CD4-positive, alpha-beta T cell (primary cell): ENCODE measurements at regions not wholly inside any gene's neighbourhood (a gene's known extent, or its start where the extent isn't known, plus 50 kb on each side); places are given as distances from the start of the nearest gene placed in this dataset.
"Not testable (repeated sequence)": the region's sequence is repeated elsewhere in the genome, so short reads cannot be mapped to it uniquely, and the experiment has no call there.

Experiments
- ATAC-seq: fragments of 200-7000 bp; cut with Tn5 transposase; one replicate; pipeline ENCODE4 v1.10.0; 2022; ENCODE audit warnings: mild to moderate bottlenecking; ENCODE audit not compliant: poor library complexity
- CTCF ChIA-PET: fragments of 350-600 bp; sonication (Branson Sonifier 250); formaldehyde crosslinking; loops from one replicate; lab custom pipeline; 2021; ENCODE audit warnings: antibody characterized with exemption, inconsistent platforms; lab: Charles Lee
- POLR2A ChIA-PET: fragments of 350-600 bp; sonication (Branson Sonifier 250); formaldehyde crosslinking; loops from one replicate; lab custom pipeline; 2021; ENCODE audit warnings: antibody characterized with exemption, inconsistent platforms; lab: Charles Lee
- DNase-seq, 14 experiments: peaks; one replicate each; pipeline ENCODE4 v3.0.0-alpha.2; 2013 to 2020; ENCODE audit warnings: mixed read lengths in 2 of 14
- H3K27ac ChIP-seq, 2 donors: one replicate each; pipeline versions ENCODE4 v1.5.1 to v1.7.0; 2013; ENCODE audit warnings: low read length in 2 of 2, low read depth in 1 of 2, mild to moderate bottlenecking in 1 of 2
- H3K27me3 ChIP-seq, 2 experiments: 1 replicate in 1 of 2; 2 replicates in 1 of 2; pipeline versions ENCODE4 v1.6.1 to v1.7.0; 2013; ENCODE audit warnings: low read length in 2 of 2, control low read depth in 1 of 2, mild to moderate bottlenecking in 1 of 2, moderate library complexity in 1 of 2; ENCODE audit not compliant: insufficient read depth in 2 of 2, control insufficient read depth in 1 of 2
- H3K36me3 ChIP-seq: one replicate; pipeline ENCODE4 v1.6.1; 2013; ENCODE audit warnings: low read length, control low read depth; ENCODE audit not compliant: insufficient read depth
- H3K4me1 ChIP-seq: one replicate; pipeline ENCODE4 v1.6.1; 2013; ENCODE audit warnings: low read length, control low read depth; ENCODE audit not compliant: insufficient read depth
- H3K4me3 ChIP-seq: one replicate; pipeline ENCODE4 v1.5.1; 2013; ENCODE audit warnings: mild to moderate bottlenecking, low read length, moderate library complexity
- H3K9me3 ChIP-seq, 2 experiments: 1 replicate in 1 of 2; 2 replicates in 1 of 2; pipeline versions ENCODE4 v1.6.1 to v1.7.0; 2013; ENCODE audit warnings: low read length in 2 of 2, mild to moderate bottlenecking in 2 of 2, control low read depth in 1 of 2, moderate library complexity in 1 of 2; ENCODE audit not compliant: control insufficient read depth in 1 of 2, insufficient read depth in 1 of 2
- H3K27ac Mint-ChIP-seq: one replicate; pipeline ENCODE4 v1.8.0; 2020; ENCODE audit warnings: mixed read lengths
- H3K27me3 Mint-ChIP-seq: one replicate; pipeline ENCODE4 v1.8.0; 2021; ENCODE audit warnings: mixed read lengths
- H3K36me3 Mint-ChIP-seq: one replicate; pipeline ENCODE4 v1.8.0; 2021; ENCODE audit warnings: low read depth, mixed read lengths
- H3K4me1 Mint-ChIP-seq: one replicate; pipeline ENCODE4 v1.8.0; 2021; ENCODE audit warnings: low read depth, mixed read lengths
- H3K4me3 Mint-ChIP-seq: one replicate; pipeline ENCODE4 v1.8.0; 2020; ENCODE audit warnings: mild to moderate bottlenecking, mixed read lengths
- H3K9me3 Mint-ChIP-seq: one replicate; pipeline ENCODE4 v1.8.0; 2020; ENCODE audit warnings: mixed read lengths
- intact Hi-C, 2 experiments: fragments of 100-400 bp; cut with DNase I in 1 of 2; cut with micrococcal nuclease in 1 of 2; formaldehyde crosslinking; loops; one replicate each; pipeline versions ENCODE4 v1.15.1 to v1.9.0; 2023 to 2025; cut with DNase I, micrococcal nuclease
- TF ChIP-seq, protein P1 (sequence below): fragments of 200-600 bp; IDR thresholded peaks from one replicate; pipeline ENCODE4 v1.8.0; 2022; ENCODE audit warnings: antibody characterized with exemption, mild to moderate bottlenecking

DNA sequence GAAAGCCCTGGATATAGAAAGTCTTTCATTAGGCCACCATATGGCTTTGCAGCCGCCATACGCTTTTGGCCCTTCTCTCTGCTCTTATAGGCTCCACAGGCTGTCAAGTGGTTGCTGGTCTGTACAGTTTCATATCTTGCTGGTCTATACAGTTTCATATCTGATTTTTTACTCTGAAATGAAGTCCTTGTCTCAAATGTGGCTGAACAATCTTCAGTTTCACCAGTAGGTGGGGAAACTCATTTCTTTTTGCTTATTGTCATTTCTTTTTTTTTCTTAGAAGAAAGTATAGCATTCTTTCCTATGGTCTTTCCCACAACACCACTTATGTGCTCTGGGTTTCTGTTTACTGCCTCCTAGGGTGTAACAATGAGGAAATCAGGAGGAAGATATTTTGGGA is 771.4 kb upstream of the MMS22L start:
- Mint-ChIP-seq H3K9me3 (peaks cover 2% of the 10 kb centered on the region), H3K36me3 (no peaks in the 10 kb centered on the region), H3K4me3 (no peak overlapping the region), H3K27me3 (no peaks in the 10 kb centered on the region), H3K27ac (no peak overlapping the region), H3K4me1 (no peaks in the 10 kb centered on the region)
- intact Hi-C loops = no loop called here
- DNase-seq = no peak
- Histone ChIP-seq H3K4me1 (no peaks in the 10 kb centered on the region), H3K27ac (no peak overlapping the region), H3K27me3 (no peaks in the 10 kb centered on the region), H3K9me3 (no peaks in the 10 kb centered on the region), H3K4me3 (no peak overlapping the region), H3K36me3 (no peaks in the 10 kb centered on the region)
- CTCF ChIA-PET = no interaction called here
- no peak for ATAC-seq
- POLR2A ChIA-PET = no interaction called here
- TF ChIP-seq, protein P1, sequence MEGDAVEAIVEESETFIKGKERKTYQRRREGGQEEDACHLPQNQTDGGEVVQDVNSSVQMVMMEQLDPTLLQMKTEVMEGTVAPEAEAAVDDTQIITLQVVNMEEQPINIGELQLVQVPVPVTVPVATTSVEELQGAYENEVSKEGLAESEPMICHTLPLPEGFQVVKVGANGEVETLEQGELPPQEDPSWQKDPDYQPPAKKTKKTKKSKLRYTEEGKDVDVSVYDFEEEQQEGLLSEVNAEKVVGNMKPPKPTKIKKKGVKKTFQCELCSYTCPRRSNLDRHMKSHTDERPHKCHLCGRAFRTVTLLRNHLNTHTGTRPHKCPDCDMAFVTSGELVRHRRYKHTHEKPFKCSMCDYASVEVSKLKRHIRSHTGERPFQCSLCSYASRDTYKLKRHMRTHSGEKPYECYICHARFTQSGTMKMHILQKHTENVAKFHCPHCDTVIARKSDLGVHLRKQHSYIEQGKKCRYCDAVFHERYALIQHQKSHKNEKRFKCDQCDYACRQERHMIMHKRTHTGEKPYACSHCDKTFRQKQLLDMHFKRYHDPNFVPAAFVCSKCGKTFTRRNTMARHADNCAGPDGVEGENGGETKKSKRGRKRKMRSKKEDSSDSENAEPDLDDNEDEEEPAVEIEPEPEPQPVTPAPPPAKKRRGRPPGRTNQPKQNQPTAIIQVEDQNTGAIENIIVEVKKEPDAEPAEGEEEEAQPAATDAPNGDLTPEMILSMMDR = no peak

DNA sequence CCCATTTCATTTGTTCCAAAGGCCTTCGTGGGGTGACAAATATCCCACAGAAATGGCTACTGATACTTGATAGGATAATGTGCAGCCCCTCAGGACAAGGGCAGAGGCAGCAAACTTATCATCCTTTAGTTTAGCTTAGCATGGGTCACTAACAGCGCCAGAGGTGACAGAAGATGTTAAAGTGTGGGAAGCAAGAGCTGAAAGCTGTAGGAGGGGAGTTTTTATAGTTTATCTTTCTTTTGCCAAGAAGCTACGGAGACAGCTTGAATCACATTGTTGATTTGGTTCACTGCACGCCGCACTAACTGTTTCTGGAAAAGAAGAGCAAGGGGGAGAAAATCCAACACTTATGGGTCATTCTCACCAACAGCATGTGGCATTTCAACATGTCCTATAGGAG is 773.9 kb upstream of the MMS22L start:
- H3K9me3 ChIP-seq = no peaks in the 10 kb centered on the region
- no peak for DNase-seq
- TF ChIP-seq, protein P1 = no peak
- H3K4me1 Mint-ChIP-seq = no peaks in the 10 kb centered on the region
- no peaks in the 10 kb centered on the region for H3K36me3 Mint-ChIP-seq
- H3K4me3 ChIP-seq = no peak overlapping the region
- H3K36me3 ChIP-seq = no peaks in the 10 kb centered on the region
- no peak overlapping the region for H3K27ac ChIP-seq
- intact Hi-C loops = no loop called here
- no peaks in the 10 kb centered on the region for H3K4me1 ChIP-seq
- no peaks in the 10 kb centered on the region for H3K27me3 Mint-ChIP-seq
- ATAC-seq = no peak
- CTCF ChIA-PET = no interaction called here
- POLR2A ChIA-PET = no interaction called here
- H3K27me3 ChIP-seq = no peaks in the 10 kb centered on the region
- peaks cover 2% of the 10 kb centered on the region for H3K9me3 Mint-ChIP-seq
- H3K4me3 Mint-ChIP-seq = no peak overlapping the region
- no peak overlapping the region for H3K27ac Mint-ChIP-seq

DNA sequence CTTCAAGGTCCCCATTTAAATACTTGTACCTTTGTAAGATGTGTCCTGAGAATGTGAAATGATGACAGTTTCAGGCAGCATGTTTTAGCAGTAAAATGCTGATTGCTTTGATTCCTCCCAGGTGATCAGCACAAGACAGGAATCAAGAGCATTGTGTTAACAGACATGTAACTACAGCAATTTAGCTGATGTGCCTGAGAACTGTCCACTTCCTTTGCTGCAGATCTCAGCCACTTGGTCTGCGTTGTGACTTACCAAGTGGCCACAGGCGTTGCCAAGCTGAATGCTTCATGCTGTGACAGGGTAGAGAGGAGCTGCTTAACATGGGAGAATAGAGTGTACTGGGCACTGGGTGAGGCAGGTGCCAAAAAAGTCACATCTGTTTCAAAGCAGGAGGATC is 767.0 kb upstream of the POU3F2 start:
- no peak overlapping the region for H3K4me3 ChIP-seq
- no peak overlapping the region for H3K4me3 Mint-ChIP-seq
- H3K36me3 ChIP-seq = no peaks in the 10 kb centered on the region
- TF ChIP-seq, protein P1 = no peak
- H3K4me1 ChIP-seq = no peaks in the 10 kb centered on the region
- no peaks in the 10 kb centered on the region for H3K27me3 Mint-ChIP-seq
- ChIA-PET CTCF (no interaction called here), POLR2A (no interaction called here)
- intact Hi-C loops = no loop called here
- no peaks in the 10 kb centered on the region for H3K36me3 Mint-ChIP-seq
- H3K27ac Mint-ChIP-seq = no peak overlapping the region
- DNase-seq (no peak), ATAC-seq (no peak)
- no peak overlapping the region for H3K27ac ChIP-seq
- no peaks in the 10 kb centered on the region for H3K9me3 ChIP-seq
- no peaks in the 10 kb centered on the region for H3K4me1 Mint-ChIP-seq
- H3K27me3 ChIP-seq = no peaks in the 10 kb centered on the region
- peaks cover 5% of the 10 kb centered on the region for H3K9me3 Mint-ChIP-seq

DNA sequence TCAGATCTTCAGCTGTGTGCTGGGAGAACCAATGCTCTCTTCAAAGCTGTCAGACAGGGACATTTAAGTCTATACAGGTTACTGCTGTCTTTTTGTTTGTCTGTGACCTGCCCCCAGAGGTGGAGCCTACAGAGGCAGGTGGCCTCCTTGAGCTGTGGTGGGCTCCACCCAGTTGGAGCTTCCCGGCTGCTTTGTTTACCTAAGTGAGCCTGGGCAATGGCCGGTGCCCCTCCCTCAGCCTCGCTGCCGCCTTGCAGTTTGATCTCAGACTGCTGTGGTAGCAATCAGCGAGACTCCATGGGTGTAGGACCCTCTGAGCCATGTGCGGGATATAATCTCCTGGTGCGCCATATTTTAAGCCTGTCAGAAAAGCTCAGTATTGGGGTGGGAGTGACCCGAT is 745.8 kb upstream of the POU3F2 start:
- H3K36me3 Mint-ChIP-seq, H3K27ac Mint-ChIP-seq, H3K27ac ChIP-seq, POLR2A ChIA-PET, DNase-seq, H3K36me3 ChIP-seq, H3K27me3 ChIP-seq, ATAC-seq, CTCF ChIA-PET, intact Hi-C loops, H3K4me1 Mint-ChIP-seq, H3K4me3 ChIP-seq, H3K4me1 ChIP-seq, H3K4me3 Mint-ChIP-seq, H3K27me3 Mint-ChIP-seq, H3K9me3 ChIP-seq: not testable (repeated sequence)
- H3K9me3 Mint-ChIP-seq = peaks cover 12% of the 10 kb centered on the region
